ENCODE measurements at regions not wholly inside any gene's neighbourhood (a gene's known extent, or its start where the extent isn't known, plus 50 kb on each side); places are given as distances from the start of the nearest gene placed in this dataset.
A peak's percentile ranks its signal among the peaks of the same experiment; 100 is the strongest.

DNA sequence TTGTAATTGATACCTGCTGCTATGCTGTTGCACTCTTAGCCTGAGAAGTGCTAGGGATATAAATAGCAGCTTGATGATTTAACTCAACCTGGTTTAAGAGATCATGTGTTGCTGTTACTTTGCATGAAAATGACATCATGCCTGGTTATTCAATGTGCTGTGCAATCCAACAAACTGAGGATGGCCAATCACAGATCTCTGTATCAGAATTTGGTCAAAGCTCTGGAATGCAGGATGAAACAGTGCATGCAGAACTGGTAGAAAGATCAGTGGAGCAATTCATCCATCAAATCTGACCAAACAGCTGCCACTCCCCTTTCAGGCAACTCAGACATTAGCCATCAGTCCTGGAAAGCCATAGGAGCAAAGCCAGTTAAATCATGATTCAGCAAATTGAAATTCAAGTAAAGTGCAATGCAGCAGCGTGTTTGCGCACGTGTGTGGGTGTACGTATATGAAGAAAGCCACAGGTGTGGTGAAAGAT lies 160.3 kb upstream of the RASGEF1B start:
- DNase-seq (ENCODE audit: low read depth), result peak; percentile 19

- no peak for DNase-seq (ENCODE audit: low read depth)
These were observed 157.7 kb upstream of the RASGEF1B start for GRCh38 chr4:81629366-81629765.

DNA sequence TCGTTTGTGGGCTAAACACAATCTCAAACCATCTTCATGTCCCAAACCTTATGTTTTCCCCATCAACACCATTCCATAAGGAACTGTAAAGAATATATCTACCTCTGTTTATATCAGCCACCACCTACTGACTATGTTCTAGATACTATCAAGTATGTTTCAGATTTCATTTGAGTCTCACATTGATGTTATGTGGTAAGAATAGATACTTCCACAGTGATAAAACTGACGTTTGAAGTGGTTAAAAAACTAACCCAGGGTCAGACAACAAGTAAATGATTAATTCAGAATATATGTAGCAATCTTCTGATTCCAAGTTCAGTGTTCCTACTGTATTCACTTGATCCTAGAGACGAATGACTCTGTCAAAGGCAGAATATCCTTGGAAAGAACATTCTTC lies 156.8 kb upstream of the RASGEF1B start:
- no peak for DNase-seq (ENCODE audit: low read depth)

DNA sequence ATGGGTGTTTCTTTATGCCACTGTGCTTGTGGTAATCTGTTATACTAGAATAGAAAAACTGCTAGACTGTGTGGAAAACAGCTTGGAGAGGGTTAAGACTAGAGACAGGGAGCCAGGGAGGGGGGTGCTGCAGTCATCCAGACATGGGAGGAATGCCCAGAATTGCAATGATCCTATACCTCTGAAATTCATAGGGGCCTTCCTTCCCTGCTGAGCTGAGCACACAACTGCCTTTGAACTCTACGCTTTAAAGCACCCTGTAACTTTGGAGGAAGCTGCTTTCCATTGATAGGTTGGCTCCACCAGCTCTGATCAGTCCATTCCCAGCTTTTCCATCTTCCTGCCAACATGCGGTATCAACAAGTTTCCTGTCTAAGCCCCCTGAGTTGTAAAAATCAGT lies 155.9 kb upstream of the RASGEF1B start:
- no peak for DNase-seq (ENCODE audit: low read depth)

GRCh38 chr4:81626851-81627250 lies 155.1 kb upstream of the RASGEF1B start:
- DNase-seq (ENCODE audit: low read depth), result no peak

DNA sequence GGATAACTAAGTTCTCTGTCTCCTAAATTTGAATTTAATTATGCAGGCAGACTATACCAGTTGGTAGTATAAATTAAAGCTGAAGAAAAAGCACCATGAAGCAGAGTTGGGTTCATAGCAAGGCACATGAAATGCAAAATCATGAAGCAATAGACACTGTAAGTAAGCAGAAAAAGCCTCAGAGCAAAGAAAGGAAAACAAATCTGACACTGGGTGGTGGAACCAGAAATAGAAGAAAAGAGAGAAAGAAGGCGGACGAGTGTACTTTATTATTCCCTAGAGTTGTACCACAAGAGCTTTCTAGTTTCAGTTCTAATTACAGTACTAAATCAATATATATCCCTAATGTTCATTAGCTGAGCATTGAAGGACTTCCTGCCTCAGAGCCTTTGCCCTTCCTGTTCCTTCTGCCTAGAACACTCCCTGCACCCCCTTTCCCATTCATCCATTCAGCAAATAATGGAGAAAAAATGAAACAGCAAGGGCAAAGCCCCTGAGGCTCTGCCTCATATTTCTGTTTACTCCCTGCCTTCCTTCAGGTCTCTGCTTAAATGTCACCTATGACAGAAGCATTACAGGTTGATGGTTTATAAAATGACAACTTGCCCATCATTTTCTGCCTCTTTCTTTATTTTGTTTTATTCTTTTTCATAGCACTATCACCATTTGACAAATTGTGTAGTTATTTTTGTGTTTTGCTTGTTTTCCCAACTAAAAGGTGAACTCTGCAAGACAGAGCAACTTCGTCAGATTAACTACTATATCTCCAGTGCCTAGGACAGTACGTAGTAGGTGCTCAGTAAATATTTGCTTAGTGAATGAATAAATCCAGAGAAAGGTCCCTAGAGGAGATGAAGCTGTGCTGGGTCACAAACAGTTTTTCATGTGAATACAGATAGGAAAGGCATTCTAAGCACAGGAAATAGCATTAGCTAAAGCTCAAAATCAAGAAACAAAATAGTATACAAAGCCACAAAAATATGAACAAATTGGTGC lies 154.0 kb upstream of the RASGEF1B start:
- DNase-seq (ENCODE audit: low read depth), result no peak

- no peak for DNase-seq (ENCODE audit: low read depth)
These were observed 151.7 kb upstream of the RASGEF1B start for GRCh38 chr4:81623434-81623833.

DNA sequence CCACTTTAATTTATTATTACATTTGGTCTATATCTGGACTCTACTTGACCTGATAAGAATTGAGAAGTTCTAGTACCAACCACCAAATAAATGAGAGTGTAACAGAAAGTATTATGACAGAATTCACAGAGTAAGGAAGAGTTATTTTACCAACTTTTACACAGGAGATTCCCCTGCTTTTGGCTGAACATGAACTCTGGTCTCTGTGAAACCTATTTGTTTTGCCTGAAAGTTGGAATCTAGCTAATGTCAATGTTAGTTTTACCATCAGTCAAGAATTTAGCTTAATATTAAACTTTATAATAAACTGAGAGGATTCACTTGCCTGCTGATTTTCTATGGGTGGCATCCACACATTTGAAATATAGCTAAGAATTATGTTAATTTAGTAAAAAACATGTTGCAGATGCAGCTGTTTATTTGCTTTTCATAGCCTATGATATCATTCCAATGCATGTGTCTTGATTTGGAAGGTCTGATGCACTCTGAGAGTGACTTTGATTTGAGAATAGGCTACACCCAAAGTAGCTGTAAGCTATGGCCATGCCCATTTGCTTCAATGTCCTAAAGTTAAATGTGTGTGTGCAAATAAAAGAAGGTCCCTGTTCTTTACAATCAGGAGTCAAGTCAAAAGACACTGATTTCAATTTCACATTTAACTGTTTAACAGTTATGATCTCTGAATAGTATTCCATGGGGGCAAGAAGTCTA lies 150.9 kb upstream of the RASGEF1B start:
- DNase-seq (ENCODE audit: low read depth), result no peak

DNA sequence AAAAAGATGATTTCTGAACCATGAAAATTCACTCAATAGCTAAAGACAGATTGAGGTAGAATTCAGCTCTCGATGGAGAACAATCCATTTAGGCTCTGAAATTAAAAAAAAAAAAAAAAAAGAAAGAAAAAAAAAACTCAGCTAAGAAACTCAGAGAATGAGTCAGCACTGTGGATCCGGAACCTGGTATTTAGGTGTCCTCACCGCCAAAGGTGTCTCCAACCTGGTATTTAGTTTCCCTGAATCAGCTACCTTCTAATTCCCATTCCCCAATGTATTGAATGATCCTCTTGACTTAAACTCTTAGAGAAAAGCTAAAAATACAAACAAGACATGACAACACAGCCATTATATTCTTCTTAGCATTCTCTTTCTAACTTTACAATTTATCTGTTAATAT lies 150.3 kb upstream of the RASGEF1B start:
- no peak for DNase-seq (ENCODE audit: low read depth)

DNA sequence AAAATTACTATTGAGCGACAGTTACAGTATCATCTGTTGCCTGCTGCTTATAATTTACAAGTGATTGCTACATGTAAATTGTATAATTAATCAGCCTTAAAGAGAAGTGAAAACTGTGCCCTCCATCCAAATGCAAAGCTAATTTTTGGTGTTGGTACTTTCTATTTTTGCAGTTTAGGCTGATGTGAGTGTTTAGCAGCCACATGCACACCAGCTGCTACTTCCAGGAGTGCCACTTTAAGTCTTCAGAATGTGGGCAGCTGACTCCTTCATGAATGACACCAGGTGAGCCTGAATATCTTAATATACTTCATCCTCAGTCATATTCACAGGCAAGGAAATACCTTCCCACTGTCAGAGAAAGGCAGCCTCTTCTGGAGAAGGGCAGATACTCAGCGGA lies 149.8 kb upstream of the RASGEF1B start:
- DNase-seq (ENCODE audit: low read depth), result no peak

- no peak for DNase-seq (ENCODE audit: low read depth)
These were observed 148.7 kb upstream of the RASGEF1B start for GRCh38 chr4:81620442-81620841.

- DNase-seq (ENCODE audit: low read depth), result no peak
These were observed 145.8 kb upstream of the RASGEF1B start for GRCh38 chr4:81617545-81617944.

- no peak for DNase-seq (ENCODE audit: low read depth)
These were observed 139.5 kb upstream of the RASGEF1B start for GRCh38 chr4:81611221-81611620.

DNA sequence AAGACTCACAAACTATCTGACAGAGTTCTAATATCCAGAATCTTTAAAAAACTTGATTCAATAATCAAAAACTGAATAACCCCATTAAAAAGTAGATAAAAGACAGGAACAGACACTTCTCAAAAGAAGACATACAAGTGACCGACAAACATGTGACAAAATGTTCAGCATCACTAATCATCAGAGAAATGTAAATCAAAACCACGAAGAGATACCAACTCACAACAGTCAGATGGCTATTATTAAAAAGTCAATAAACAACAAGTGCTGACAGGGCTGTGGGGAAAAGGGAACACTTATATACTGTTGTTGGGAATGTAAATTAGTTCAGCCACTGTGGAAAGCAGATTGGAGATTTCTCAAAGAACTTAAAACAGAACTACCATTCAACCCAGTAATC lies 138.1 kb upstream of the RASGEF1B start:
- no peak for DNase-seq (ENCODE audit: low read depth)

GRCh38 chr4:81607950-81608349 lies 136.2 kb upstream of the RASGEF1B start:
- DNase-seq (ENCODE audit: low read depth), result peak; percentile 2

- no peak for DNase-seq (ENCODE audit: low read depth)
These were observed 135.2 kb upstream of the RASGEF1B start for GRCh38 chr4:81606801-81607501.

DNA sequence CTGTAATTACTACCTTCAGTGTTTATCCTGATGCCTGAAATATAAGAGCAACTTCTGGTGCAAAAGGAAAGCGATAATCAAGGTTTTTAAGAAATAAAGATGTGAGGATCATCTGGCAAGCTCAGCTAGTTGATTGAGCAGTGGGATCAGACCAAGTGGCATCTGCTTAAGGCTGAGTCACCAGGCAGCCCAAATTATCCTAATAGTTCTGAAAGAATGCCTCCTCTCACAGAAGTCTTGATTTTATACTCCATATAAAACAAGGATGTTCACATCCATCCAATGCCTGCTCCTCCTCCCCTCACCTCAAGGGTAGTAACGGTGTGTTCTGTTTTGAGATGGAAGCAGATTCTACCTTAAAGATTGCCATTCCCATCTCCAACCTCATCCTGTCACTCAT lies 134.5 kb upstream of the RASGEF1B start:
- no peak for DNase-seq (ENCODE audit: low read depth)

- DNase-seq (ENCODE audit: low read depth), result no peak
These were observed 133.6 kb upstream of the RASGEF1B start for GRCh38 chr4:81605271-81605670.

DNA sequence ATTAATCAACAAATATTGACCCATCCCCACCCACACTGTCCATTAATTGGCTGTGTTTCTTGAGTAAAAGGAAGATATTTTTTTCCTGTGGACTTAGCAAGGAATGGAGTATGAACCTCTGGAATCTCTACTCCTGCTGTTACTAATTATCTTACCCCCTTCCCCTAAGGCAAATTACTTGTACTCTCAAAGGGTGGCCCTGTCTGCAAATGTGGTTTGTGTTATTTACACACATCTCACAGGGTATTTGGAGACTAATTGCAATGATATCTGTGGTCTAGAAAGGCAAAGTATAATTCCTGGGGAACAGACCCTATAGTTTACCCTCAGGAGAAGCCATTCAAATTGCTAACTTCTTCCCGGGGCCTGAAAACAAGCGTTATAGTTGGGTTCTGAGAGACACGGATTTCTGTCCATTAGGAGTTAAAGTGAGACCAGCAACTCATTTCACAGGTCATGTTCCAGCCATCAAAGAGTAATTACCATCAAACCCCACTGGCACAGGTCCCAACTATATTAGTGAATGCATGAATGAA lies 133.0 kb upstream of the RASGEF1B start:
- DNase-seq (ENCODE audit: low read depth), result no peak

DNA sequence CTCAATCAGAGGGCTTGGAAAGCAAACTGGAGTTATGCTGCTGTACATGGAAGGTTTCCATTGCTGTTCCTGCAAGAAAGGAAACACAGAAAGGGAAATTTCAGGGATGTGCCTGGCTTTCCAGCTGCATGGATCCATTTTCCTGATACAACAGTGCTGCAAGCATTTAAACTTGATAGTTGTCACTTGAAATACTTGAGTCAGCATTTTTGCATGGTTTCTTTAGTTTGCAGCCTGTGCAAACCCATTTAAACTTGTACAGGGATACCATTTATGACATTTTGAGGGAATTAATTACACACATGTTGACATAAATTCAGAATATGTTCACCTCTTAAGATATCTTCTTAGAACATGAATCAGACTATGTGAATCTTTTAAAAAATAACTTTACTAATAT lies 131.1 kb upstream of the RASGEF1B start:
- no peak for DNase-seq (ENCODE audit: low read depth)

GRCh38 chr4:81601358-81601694 lies 129.6 kb upstream of the RASGEF1B start:
- DNase-seq (ENCODE audit: low read depth), result no peak

Data from LHCN-M2 (cell line).